K562 (cell line): ENCODE measurements at regions not wholly inside any gene's neighbourhood (a gene's known extent, or its start where the extent isn't known, plus 50 kb on each side); places are given as distances from the start of the nearest gene placed in this dataset.

Source experiments
- ATAC-seq: fragments of 200-7000 bp; cut with Tn5 transposase; 3 replicates; pipeline ENCODE4 v1.9.1; 2020; ENCODE audit warnings: moderate library complexity
- BruUV-seq: library from RNA; stranded (reverse); fragments of 400-500 nt; replicated peaks from 2 replicates; lab custom pipeline; 2021; lab: Mats Ljungman, UMichigan
- CTCF ChIA-PET: fragments of 300-600 bp; formaldehyde crosslinking; extraction: SDS; loops from one replicate; lab custom pipeline; 2021; ENCODE audit warnings: low intra/inter-chr PET ratio; lab: Yijun Ruan, JAX
- POLR2A ChIA-PET: fragments of 300-600, 350-650 bp; sonication (Branson Sonifier 250); formaldehyde crosslinking; extraction: SDS; loops from one replicate; lab custom pipeline; 2021; ENCODE audit warnings: antibody characterized with exemption, inconsistent platforms; lab: Yijun Ruan, JAX
- DNase-seq, 4 experiments: peaks; one replicate each; pipeline versions ENCODE4 v3.0.0 to v3.0.0-alpha.2; 2011 to 2018; ENCODE audit warnings: low spot score in 3 of 4, mixed read lengths in 3 of 4; ENCODE audit errors: extremely low read depth in 1 of 4
- FAIRE-seq: peaks from 2 replicates; lab custom pipeline; 2011; peaks lifted over from hg19 to GRCh38; lab: Jason Lieb, UNC
- H2AFZ ChIP-seq: 2 replicates; pipeline ENCODE4 v1.6.0; 2011; ENCODE audit warnings: low read depth, low read length, control low read depth, inconsistent platforms
- H3K27ac ChIP-seq: fragments of 200-600 bp; 3 replicates; pipeline ENCODE4 v1.8.0; 2011; ENCODE audit warnings: low read depth, mild to moderate bottlenecking, control low read depth, inconsistent platforms, low read length, moderate library complexity, mixed read lengths; ENCODE audit errors: extremely low read depth
- H3K27me3 ChIP-seq, 2 experiments: fragments of 300-600 bp in 1 of 2; 2 replicates in 1 of 2; 3 replicates in 1 of 2; pipeline versions ENCODE4 v1.6.0 to v1.8.0; 2011; ENCODE audit warnings: inconsistent platforms in 2 of 2, low read length in 2 of 2, mild to moderate bottlenecking in 1 of 2, mixed read lengths in 1 of 2, moderate library complexity in 1 of 2; ENCODE audit not compliant: control insufficient read depth in 2 of 2, insufficient read depth in 2 of 2
- H3K36me3 ChIP-seq: fragments of 300-600 bp; 3 replicates; pipeline ENCODE4 v1.8.0; 2011; ENCODE audit warnings: mild to moderate bottlenecking, low read length, inconsistent platforms; ENCODE audit not compliant: control insufficient read depth, insufficient read depth
- H3K4me1 ChIP-seq, 2 experiments: fragments of 200-600 bp in 1 of 2; replicated peaks in 1 of 2; 2 replicates in 1 of 2; 3 replicates in 1 of 2; pipeline versions ENCODE4 v1.5.1 to v1.8.0; 2011; ENCODE audit warnings: inconsistent platforms in 2 of 2, low read length in 2 of 2, mild to moderate bottlenecking in 1 of 2, mixed read lengths in 1 of 2, moderate library complexity in 1 of 2; ENCODE audit not compliant: control insufficient read depth in 2 of 2, insufficient read depth in 2 of 2
- H3K4me2 ChIP-seq: 2 replicates; pipeline ENCODE4 v1.6.1; 2011; ENCODE audit warnings: low read length, control low read depth, inconsistent platforms, mixed read lengths; ENCODE audit not compliant: insufficient read depth
- H3K4me3 ChIP-seq: fragments of 200-600 bp; sonication (generic), shearing (Covaris generic); 2 replicates; pipeline ENCODE4 v1.5.1; 2016; ENCODE audit warnings: control low read depth, inconsistent platforms
- H3K79me2 ChIP-seq: fragments of 200-600 bp; 3 replicates; pipeline ENCODE4 v1.8.0; 2011; ENCODE audit warnings: low read length, inconsistent platforms; ENCODE audit not compliant: control insufficient read depth, insufficient read depth
- H3K9ac ChIP-seq, 2 experiments: 2 replicates each; pipeline versions ENCODE4 v1.6.0 to v1.6.1; 2011; ENCODE audit warnings: low read depth in 2 of 2, low read length in 2 of 2, control low read depth in 1 of 2, inconsistent platforms in 1 of 2, mild to moderate bottlenecking in 1 of 2, mixed read lengths in 1 of 2; ENCODE audit not compliant: insufficient read depth in 1 of 2
- H3K9me1 ChIP-seq: one replicate; pipeline ENCODE4 v1.6.0; 2011; ENCODE audit warnings: inconsistent platforms, mild to moderate bottlenecking, low read length, moderate library complexity; ENCODE audit not compliant: control insufficient read depth, insufficient read depth
- H3K9me3 ChIP-seq: replicated peaks from 2 replicates; pipeline ENCODE4 v1.5.1; 2011; ENCODE audit warnings: low read depth, low read length, inconsistent platforms; ENCODE audit not compliant: control insufficient read depth, insufficient read depth
- H4K20me1 ChIP-seq: replicated peaks from 2 replicates; pipeline ENCODE4 v1.6.1; 2011; ENCODE audit warnings: low read length, inconsistent platforms, mixed read lengths; ENCODE audit not compliant: control insufficient read depth, insufficient read depth
- MAFF ChIP-seq: IDR thresholded peaks from 2 replicates; pipeline ENCODE4 v1.6.1; 2012; ENCODE audit warnings: low read length, improper control_type of control experiment
- PHF8 ChIP-seq: fragments of 200-600 bp; sonication (generic); IDR thresholded peaks from 2 replicates; pipeline ENCODE4 v1.6.1; 2012; ENCODE audit warnings: mixed run types, mild to moderate bottlenecking, inconsistent platforms, low read length, moderate library complexity, borderline replicate concordance
- PHTF2 ChIP-seq: fragments of 250-450 bp; sonication (Bioruptor Pico); IDR thresholded peaks from 2 replicates; pipeline ENCODE4 v1.5.0; 2021; ENCODE audit warnings: mild to moderate bottlenecking
- SIN3A ChIP-seq, 2 experiments: fragments of 150-350 bp in 1 of 2; IDR thresholded peaks; 2 replicates each; pipeline ENCODE4 v1.6.1; 2011 to 2016; ENCODE audit warnings: borderline replicate concordance in 2 of 2, low read depth in 2 of 2, low read length in 2 of 2, mild to moderate bottlenecking in 2 of 2, moderate library complexity in 2 of 2; ENCODE audit not compliant: control insufficient read depth in 1 of 2
- STAT5A ChIP-seq: IDR thresholded peaks from 2 replicates; pipeline ENCODE4 v1.6.1; 2012; ENCODE audit warnings: low read length, inconsistent platforms, borderline replicate concordance
- TEAD2 ChIP-seq: fragments of 450-650 bp; IDR thresholded peaks from 2 replicates; pipeline ENCODE4 v1.6.1; 2016; ENCODE audit warnings: missing genetic modification characterization, control low read depth, missing compliant biosample characterization
- ZNF146 ChIP-seq: IDR thresholded peaks from one replicate; pipeline ENCODE4 v1.6.1; 2018; ENCODE audit warnings: missing compliant biosample characterization; ENCODE audit not compliant: unreplicated experiment
- ZNF41 ChIP-seq: fragments of 250-450 bp; sonication (Bioruptor Pico); conservative IDR thresholded peaks from 2 replicates; pipeline ENCODE4 v1.4.0; 2020; ENCODE audit warnings: mild to moderate bottlenecking
- ZNF695 ChIP-seq: fragments of 450-650 bp; formaldehyde crosslinking; IDR thresholded peaks from 2 replicates; pipeline ENCODE4 v1.4.0; 2020; ENCODE audit warnings: mild to moderate bottlenecking, moderate library complexity
- ZNF780A ChIP-seq: fragments of 250-450 bp; sonication (Bioruptor Pico); IDR thresholded peaks from 2 replicates; pipeline ENCODE4 v1.5.0; 2021; ENCODE audit warnings: mild to moderate bottlenecking
- WGBS: fragments of 100-300 bp; shearing (Covaris generic); methylation state at CpG from one replicate; pipeline ENCODE4 v1.1.6; 2016; ENCODE audit warnings: low coverage, mixed read lengths; ENCODE audit not compliant: insufficient coverage; ENCODE audit errors: missing lambda C conversion rate; 5-methylcytosine and 5-hydroxymethylcytosine counted together
- in situ Hi-C: fragments of 300-500 bp; cut with MboI; formaldehyde crosslinking; loops from 4 replicates; pipeline ENCODE4 v1.15.0; 2018; ENCODE audit warnings: inconsistent platforms, mixed read lengths
- intact Hi-C: fragments of 100-400 bp; cut with micrococcal nuclease; formaldehyde crosslinking; loops from 2 replicates; pipeline ENCODE4 v1.14.2; 2022
- TF ChIP-seq, protein P1 (sequence below): IDR thresholded peaks from 2 replicates; pipeline ENCODE4 v1.6.1; 2014; ENCODE audit warnings: antibody characterized with exemption
- TF ChIP-seq, protein P2 (sequence below): fragments of 250-450 bp; sonication (Bioruptor Pico); IDR thresholded peaks from 2 replicates; pipeline ENCODE4 v1.8.0; 2022; ENCODE audit warnings: moderate library complexity, mild to moderate bottlenecking, inconsistent platforms

GRCh38 chr1:233737341-233737740, 123.4 kb downstream of the KCNK1 start (continued):
- TF ChIP-seq SIN3A (IDR thresholded peaks at IDR 0.05; ENCODE audit: borderline replicate concordance in 2 of 2, control insufficient read depth in 1 of 2, low read depth in 2 of 2, low read length in 2 of 2) (no peak), MAFF (no peak), ZNF695 (CRISPR knock-in tag) (no peak)
- TF ChIP-seq, protein P1, sequence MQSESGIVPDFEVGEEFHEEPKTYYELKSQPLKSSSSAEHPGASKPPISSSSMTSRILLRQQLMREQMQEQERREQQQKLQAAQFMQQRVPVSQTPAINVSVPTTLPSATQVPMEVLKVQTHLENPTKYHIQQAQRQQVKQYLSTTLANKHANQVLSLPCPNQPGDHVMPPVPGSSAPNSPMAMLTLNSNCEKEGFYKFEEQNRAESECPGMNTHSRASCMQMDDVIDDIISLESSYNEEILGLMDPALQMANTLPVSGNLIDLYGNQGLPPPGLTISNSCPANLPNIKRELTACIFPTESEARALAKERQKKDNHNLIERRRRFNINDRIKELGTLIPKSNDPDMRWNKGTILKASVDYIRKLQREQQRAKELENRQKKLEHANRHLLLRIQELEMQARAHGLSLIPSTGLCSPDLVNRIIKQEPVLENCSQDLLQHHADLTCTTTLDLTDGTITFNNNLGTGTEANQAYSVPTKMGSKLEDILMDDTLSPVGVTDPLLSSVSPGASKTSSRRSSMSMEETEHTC: no peak
- TF ChIP-seq, all 486 proteins: peak for 0

GRCh38 chr1:233738396-233738795, 124.5 kb downstream of the KCNK1 start:
- CTCF ChIA-PET: no interaction called here

More at GRCh38 chr1:233738396-233738795, 124.5 kb downstream of the KCNK1 start:
- H3K4me1 ChIP-seq: no peaks in the 10 kb centered on the region; a peak in 1 of 5 replicates
- ATAC-seq: no peak
- H3K4me2 ChIP-seq: no peak overlapping the region
- no peaks in the 10 kb centered on the region for H4K20me1 ChIP-seq
- no peak for TF ChIP-seq ZNF780A (CRISPR knock-in tag)
- no peak for TF ChIP-seq TEAD2 (tag)
- no peak for TF ChIP-seq PHF8
- TF ChIP-seq, protein P2, sequence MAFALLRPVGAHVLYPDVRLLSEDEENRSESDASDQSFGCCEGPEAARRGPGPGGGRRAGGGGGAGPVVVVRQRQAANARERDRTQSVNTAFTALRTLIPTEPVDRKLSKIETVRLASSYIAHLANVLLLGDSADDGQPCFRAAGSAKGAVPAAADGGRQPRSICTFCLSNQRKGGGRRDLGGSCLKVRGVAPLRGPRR (CRISPR knock-in tag): no peak
- TF ChIP-seq ZNF146 (CRISPR knock-in tag): no peak
- TF ChIP-seq PHTF2 (CRISPR knock-in tag): no peak
- TF ChIP-seq ZNF41: no peak
- no peak for TF ChIP-seq STAT5A
- TF ChIP-seq, all 486 proteins: peak for 0
- POLR2A ChIA-PET: no interaction called here
- Histone ChIP-seq H3K4me3 (no peak overlapping the region), H3K27me3 (no peaks in the 10 kb centered on the region), H3K36me3 (no peaks in the 10 kb centered on the region), H3K9me1 (no peaks in the 10 kb centered on the region), H3K27ac (no peak overlapping the region), H3K9ac (no peak overlapping the region), H3K9me3 (no peaks in the 10 kb centered on the region), H3K79me2 (no peaks in the 10 kb centered on the region), H2AFZ (0 out of 2 replicates have a peak overlapping the region, but pooled peaks have one; percentile 7)
- DNase-seq (no peak), FAIRE-seq (no peak)
- in situ Hi-C loops (no loop called here), intact Hi-C loops (no loop called here)
- WGBS: 35% methylated on average over 8 of the region's 8 CpGs
- BruUV-seq: no TSS peak
